ENCODE measurements at regions not wholly inside any gene's neighbourhood (a gene's known extent, or its start where the extent isn't known, plus 50 kb on each side); places are given as distances from the start of the nearest gene placed in this dataset.

- TF ChIP-seq SP1 (IDR thresholded peaks at IDR 0.05) (no peak), MAX (IDR thresholded peaks at IDR 0.05) (no peak), TAF1 (conservative IDR thresholded peaks at IDR 0.05) (no peak), REST (IDR thresholded peaks at IDR 0.05) (no peak), HNF4A (conservative IDR thresholded peaks at IDR 0.05) (no peak), RAD21 (IDR thresholded peaks at IDR 0.05) (no peak), RXRA (IDR thresholded peaks at IDR 0.05) (no peak), JUND (IDR thresholded peaks at IDR 0.05) (no peak), GABPA (IDR thresholded peaks at IDR 0.05 in 1 of 2, conservative IDR thresholded peaks at IDR 0.05 in 1 of 2) (no peak), EGR1 (IDR thresholded peaks at IDR 0.05; ENCODE audit: low read depth in 2 of 2) (no peak), ZBTB33 (IDR thresholded peaks at IDR 0.05) (no peak)
- TF ChIP-seq, protein P1, sequence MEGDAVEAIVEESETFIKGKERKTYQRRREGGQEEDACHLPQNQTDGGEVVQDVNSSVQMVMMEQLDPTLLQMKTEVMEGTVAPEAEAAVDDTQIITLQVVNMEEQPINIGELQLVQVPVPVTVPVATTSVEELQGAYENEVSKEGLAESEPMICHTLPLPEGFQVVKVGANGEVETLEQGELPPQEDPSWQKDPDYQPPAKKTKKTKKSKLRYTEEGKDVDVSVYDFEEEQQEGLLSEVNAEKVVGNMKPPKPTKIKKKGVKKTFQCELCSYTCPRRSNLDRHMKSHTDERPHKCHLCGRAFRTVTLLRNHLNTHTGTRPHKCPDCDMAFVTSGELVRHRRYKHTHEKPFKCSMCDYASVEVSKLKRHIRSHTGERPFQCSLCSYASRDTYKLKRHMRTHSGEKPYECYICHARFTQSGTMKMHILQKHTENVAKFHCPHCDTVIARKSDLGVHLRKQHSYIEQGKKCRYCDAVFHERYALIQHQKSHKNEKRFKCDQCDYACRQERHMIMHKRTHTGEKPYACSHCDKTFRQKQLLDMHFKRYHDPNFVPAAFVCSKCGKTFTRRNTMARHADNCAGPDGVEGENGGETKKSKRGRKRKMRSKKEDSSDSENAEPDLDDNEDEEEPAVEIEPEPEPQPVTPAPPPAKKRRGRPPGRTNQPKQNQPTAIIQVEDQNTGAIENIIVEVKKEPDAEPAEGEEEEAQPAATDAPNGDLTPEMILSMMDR (IDR thresholded peaks at IDR 0.05; ENCODE audit: low read depth, low read length, missing input control) = no peak
- TF ChIP-seq, protein P2, sequence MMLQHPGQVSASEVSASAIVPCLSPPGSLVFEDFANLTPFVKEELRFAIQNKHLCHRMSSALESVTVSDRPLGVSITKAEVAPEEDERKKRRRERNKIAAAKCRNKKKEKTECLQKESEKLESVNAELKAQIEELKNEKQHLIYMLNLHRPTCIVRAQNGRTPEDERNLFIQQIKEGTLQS (IDR thresholded peaks at IDR 0.05) = no peak
These were observed 96.6 kb upstream of the NXT1 start for GRCh38 chr20:23254034-23254433.
